ENCODE measurements at regions not wholly inside any gene's neighbourhood (a gene's known extent, or its start where the extent isn't known, plus 50 kb on each side); places are given as distances from the start of the nearest gene placed in this dataset.
A peak's percentile ranks its signal among the peaks of the same experiment; 100 is the strongest.

DNA sequence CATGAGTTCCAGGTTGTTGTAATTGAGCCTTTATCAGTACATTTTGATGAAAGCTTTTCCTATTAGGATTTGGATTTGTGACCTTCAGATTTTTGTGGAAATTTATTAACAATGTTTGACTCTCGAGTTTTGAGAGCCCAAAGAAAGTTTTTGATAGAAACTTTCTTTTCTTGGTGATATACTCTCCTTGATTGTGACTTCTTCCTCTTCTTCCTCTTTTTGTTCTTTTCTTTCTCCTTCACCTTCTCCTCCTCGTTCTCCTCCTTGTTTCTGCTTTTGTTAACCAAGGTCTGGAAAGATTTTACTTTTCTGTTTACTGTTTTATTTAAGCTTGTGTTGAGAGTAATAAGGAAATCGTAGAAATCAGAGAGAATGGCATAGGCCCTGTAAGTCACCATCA is 182.4 kb downstream of the TRIM27 start:
- no peak for DNase-seq

DNA sequence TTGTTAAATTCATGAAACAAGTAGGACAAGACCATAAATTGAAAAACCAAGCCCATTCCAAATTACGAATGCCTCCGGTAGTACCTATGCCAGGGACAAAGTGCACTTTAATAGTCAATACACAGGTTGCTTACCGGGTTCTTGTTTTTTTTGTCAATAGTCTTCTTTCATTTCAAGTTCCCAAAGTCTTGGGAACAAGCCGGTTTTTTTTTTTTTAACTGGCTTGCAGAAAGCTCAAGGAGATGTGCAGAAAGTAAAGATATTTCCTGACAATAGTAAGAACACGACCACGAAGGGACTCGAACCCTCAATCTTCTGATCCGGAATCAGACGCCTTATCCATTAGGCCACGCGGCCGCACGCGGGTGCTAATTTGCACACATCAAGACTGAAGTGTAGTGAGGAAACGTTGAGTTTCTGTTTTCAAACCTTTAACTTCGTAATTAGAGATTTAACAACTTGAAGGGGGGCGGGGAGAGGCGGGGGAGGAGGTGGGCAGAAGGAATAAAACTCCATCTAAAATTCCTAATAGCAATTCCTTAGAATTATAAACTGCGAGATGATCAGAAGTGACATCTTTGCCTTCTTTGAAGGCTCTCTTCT is 181.0 kb downstream of the TRIM27 start:
- DNase-seq: peak; percentile 85

DNA sequence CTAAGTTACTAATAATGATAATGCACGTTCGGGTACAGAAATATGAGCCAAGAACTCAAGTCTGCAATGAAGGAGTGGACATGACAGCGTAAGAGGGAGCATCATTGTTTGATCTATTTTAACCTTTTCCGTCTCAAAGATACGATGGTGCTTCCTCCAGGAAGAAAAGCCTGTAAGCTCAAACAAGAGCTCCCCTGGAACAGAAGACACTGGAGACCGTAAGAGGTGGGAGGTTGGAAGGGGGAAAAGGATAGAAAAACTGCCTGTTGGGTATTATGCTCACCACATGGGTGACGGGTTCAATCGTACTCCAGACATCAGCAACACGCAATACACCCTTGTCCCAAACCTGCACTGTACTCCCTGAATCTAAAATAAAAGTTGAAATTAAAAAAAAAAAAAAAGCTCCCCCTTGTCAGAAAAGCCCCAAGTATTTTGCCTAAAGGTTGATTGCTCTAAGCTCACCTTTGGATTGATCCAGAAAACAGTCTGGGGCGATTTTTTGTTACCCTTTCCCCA is 180.5 kb downstream of the TRIM27 start:
- no peak for DNase-seq

DNA sequence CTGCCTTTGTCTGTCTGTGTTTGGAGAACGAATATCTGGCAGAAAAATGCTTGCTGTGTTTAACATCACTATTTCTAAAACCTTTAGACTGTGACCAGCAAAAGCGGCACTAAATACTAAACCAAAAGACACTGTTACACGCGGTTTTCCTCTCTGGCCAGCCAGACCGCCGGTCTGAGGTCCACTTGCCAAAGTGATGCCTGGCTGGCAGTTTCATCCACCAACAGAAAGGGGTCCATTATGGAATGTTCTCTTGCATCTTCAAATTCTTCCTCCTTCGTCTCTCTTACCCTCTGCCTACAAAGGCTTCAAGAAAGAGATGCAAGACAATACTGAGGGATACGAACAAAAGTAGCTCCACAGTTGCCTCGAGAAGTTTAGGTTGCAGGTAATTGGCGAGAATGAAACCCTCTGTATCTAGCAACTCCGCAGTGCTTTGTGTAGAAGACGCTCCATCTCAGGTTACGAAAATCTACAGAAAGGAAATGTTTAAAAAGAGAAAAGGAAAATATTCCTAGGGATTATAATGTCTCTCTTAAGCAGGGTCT is 176.6 kb downstream of the TRIM27 start:
- DNase-seq: no peak

DNA sequence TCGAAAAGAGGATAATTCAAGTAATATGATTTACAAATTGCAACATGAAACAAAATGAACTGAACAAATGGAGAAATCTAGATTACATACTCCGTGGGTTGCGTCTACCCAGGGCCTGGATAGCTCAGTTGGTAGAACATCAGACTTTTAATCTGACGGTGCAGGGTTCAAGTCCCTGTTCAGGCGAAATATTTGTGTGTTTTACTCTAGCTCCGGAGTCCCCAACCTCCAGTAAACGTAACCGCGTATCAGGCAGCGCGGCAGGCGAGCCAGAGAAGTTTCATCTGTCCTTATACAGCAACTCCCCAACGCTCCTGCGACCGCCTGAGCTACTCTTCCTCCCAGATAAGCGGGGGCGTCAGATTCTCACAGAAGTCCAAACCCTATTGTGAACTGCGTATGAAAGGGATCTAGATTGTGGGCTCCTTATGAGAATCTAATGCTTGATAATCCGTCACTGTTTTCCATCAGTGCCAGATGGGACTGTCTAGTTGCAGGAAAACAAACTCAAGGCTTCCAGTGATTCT is 176.1 kb downstream of the TRIM27 start:
- peak; percentile 11 for DNase-seq

DNA sequence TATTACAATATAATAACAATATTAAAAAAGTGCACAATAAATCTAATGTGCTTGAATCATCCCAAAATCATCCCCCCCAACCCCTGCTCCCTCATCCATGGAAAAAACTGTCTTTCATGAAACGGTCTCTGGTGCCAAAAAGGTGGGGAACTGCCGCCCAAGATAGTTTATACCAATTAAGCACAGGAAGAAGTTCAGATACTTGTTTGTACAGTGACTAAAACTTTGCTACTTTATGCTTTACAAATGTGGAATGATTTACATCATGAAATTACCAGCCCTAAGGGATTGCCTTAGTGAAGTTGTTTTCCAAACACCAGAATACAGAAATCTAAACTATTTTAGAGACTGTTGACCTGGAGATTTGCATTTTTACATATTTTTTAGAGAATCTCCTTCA is 175.6 kb downstream of the TRIM27 start:
- DNase-seq: no peak

DNA sequence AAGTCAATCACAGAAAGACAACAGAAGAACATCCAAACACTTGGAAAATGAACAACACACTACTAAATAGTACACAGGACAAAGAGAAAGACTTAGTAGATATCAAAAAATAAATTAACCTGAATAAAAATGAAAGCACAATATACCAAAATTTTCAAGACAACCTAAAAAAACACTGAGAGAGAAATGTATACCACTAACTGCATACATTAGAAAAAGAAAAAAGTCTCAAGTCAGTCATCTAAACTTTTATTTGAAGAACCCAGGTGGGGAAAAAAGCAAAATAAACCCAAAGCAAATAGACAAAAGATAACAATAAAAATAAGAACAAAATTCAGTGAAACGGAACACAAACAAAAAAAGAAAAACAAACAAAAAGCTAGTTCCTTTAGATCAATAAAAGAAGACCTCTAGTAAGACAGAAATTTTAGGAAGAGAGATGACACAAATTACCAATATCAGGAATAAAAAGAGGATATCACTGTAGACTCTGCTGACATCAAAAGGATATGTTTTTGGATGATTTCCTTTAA is 172.8 kb downstream of the TRIM27 start:
- no peak for DNase-seq

DNA sequence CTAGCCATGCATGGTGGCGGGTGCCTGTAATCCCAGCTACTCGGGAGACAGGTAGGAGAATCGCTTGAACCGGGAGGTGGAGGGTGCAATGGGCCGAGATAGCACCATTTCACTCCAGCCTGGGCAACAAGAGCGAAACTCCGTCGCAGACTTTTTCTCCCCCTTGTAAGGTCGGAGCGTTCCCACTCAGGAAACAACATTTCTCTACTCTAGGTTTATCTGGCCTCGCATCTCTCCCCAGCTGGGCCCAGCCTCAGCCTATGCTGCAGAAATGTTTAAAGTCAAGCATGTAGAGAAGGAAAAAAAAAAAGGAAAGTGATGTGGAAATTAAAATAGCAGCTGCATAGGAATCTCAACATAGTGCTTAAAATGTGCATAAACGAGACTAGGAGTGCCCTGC is 172.3 kb downstream of the TRIM27 start:
- DNase-seq: no peak

DNA sequence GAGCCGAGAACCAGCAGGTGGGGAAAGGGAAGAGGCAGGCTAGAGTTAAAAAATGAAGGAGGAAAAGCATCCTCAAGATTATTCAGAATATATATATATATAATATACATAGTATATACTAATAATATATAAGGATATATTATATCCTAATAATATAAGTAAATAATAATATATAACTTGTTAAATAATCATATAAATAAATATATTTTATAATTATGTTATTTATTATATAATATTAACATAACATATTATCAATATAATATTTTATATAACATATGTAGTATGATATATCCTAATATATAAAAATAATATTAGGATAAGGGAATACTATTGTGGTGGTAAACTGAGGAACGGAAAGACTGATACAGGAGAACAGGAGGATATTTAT is 171.8 kb downstream of the TRIM27 start:
- no peak for DNase-seq

DNA sequence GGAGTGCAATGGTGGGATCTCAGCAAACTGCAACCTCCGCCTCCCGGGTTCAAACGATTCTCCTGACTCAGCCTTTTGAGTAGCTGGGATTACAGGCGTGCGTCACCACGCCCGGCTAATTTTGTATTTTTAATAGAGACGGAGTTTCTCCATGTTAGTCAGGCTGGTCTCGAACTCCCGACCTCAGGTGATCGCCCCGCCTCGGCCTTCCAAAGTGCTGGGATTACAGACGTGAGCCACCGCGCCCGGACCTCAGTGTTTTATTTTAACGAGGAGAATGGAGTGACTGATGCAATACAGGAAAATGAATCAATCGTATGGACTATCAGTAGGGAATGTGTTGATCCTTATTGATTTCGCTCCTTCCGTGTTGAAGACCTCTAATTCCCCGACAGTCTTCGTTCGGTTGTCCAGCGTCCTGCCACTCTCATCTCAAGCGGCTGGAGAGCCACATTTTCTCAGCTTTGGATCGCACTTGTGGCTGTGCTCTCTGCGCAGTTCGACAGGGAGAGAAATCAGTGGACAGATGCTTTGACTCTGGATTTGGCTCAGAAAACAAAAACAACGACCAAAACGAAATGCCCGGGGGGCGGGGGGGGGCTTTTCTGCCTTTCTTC is 166.2 kb downstream of the TRIM27 start:
- no peak for DNase-seq

DNA sequence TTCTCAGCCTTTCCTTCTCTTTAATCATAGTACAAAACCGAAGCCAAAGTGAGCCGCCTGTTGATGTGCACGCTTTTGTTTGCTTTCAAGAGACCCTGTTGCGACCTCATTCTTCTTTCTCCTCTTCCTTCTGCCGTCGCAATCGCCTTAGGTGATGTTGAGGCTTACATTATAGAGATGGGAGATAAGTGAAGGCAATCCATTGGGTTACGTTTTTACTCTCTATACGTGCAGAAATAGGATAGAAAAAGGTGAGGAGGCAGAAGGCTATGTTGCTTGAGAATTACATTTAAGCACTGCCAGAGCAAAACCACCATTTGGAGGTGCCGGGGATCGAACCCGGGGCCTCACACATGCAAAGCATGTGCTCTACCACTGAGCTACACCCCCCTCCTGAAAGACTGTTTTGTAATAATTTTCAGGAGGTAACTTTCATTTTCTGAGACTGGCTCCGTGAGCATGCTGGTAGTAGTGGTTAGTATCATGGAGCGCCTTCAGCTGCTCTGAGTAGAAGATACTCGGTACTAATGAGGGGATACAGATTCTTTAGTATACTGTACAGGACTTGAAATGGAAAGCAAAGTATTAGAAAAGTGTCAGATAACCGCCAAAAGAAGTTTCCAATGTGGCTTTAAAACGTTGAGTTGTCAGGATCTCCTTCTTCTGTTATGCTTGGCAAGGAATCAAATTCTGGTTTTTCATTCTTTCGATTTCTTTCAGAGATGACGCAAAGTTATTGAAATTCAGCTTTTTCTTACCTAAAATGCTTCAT is 165.6 kb downstream of the TRIM27 start:
- peak; percentile 25 for DNase-seq

DNA sequence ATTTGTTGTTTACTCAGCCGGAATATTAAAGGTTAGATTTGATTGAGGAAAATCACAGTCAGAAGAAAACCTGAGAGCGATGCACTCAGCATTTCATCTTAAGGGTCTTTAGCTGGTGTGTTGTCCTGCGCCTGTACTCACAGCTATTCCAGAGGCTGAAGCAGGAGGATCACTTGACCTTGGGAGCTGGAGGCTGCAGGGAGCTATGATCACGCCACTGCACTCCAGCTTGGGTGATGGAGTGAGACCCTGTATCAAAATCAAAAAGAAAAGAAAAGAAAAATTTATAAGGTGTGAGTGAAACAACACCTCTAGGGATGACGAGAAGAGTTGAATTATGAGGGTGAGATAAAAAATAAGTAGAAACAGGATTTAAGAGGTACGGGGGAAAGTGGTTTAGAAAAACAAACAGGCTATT is 165.0 kb downstream of the TRIM27 start:
- no peak for DNase-seq

DNA sequence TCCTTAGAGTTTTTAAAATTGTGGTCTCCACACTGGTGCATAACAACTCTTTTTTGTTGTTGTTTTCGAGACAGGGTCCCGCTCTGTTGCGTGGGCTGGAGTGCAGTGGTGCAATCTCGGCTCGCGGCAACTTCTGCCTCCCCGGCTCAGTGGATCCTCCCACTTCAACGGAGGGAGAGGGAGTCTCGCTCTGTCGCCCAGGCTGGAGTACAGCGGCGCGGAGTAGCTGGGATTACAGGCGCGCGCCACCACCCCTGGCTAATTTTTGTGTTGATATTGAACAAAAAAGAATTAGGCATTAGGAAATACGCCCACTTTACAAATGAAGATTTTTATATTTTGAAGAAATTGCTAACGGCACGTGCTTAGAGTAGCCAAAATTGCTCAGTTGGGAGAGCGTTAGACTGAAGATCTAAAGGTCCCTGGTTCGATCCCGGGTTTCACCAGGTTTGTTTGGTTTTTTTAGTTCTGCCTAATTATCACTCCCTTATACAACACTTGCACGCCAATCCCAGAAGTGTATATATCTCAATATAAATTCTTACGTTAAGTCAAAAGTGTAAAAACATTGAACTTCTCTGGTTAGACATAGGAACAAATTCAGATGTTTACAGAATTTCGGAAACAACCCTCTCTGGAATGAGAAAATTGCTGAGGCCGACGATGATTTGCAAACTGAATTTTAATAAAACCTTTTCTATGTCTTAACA is 159.6 kb downstream of the TRIM27 start:
- no peak for DNase-seq

DNA sequence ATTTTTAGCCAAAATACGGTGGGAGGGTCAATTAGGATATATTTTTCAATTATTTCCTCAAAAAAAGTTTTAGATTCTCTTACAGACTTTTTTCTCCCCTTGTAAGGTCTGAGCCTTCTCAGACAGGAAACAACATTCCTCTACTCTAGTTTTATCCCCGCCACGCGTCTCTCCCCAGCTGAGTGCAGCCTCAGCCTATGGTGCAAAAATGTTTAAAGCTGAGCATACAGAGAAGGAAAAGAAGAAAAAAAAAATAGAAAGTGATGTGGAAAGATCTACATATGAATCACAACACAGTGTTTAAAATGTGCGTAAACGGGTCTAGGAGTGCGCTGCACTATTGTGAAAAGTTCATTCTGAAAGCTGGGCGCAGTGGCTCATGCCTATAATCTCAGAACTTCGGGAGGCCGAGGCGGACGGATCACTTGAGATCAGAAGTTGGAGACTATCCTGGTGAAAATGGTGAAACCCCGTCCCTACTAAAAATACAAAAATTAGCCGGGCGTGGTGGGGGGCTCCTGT is 159.0 kb downstream of the TRIM27 start:
- no peak for DNase-seq

DNA sequence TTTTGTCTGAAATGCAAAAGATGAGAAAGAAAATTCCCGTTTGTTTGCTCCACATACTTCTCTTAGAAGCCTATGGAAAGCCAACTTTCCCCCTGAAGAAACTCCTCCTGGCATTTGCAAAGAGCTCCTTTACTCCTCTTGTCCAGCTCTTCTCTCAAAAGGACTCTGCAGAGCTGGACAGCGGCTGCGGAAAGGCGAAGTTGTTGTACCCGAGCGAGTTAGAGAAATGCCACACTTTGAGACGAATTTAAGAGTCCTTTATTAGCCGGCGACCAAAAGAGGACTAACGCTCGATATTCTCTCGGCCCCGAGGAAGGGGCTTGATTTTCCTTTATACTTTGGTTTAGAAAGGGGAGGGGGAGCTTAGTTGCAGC is 157.8 kb downstream of the TRIM27 start:
- no peak for DNase-seq

DNA sequence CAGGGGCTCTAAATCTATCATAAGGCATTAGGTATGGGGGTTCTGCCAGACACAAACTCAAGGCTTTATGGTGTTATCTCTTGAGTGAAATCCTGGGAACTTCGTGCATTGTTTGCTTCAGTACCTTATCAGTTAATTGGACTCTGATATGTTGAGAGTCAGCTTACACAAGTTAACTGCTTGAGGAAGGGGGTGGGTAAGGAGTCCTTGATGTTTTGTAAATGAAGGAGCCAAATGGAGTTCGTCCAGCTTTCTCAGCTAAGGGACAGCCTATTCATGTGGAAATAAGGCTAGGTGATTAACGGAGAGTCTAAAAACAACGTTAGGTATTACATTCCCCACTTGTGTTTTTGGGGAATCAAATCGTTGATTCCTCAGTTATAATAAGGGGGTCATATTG is 157.4 kb downstream of the TRIM27 start:
- DNase-seq: no peak

DNA sequence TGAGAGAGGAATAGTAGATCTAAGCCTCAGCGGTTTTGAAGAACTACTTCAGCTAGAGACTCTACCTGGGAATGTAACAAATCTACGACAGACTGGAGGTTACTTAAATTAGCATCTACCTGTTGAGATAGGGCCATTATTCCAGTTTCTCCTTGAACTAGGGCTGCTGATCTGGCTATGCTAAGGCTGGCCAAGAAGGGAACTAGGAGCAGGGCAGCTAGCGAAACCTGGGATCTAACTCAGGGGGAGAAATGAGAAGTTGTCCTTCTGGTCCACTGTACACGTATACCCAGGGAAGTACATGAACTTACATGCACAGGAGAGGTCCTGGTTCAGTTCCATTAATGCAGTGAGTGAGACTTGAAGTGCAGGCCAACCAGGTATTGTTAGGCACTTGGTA is 156.7 kb downstream of the TRIM27 start:
- DNase-seq: no peak

DNA sequence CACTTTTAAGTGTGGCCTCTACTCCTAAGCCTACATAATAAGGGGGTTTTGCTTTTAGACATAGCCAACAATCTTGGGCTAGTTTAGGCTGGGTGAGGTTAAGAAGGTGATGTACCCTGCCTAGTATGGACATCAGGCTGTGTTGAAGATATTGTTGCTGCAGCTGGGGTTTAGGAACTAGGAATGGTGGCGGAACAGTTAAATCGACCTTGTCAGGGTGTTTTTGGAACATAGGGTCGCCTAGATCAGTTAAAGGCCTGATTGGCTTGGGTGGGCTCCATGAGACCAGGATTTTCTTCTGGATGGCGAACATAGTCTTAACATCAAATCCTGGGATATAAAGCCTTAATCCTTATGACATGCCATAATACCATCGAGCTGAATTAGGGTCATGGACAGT is 156.1 kb downstream of the TRIM27 start:
- no peak for DNase-seq

DNA sequence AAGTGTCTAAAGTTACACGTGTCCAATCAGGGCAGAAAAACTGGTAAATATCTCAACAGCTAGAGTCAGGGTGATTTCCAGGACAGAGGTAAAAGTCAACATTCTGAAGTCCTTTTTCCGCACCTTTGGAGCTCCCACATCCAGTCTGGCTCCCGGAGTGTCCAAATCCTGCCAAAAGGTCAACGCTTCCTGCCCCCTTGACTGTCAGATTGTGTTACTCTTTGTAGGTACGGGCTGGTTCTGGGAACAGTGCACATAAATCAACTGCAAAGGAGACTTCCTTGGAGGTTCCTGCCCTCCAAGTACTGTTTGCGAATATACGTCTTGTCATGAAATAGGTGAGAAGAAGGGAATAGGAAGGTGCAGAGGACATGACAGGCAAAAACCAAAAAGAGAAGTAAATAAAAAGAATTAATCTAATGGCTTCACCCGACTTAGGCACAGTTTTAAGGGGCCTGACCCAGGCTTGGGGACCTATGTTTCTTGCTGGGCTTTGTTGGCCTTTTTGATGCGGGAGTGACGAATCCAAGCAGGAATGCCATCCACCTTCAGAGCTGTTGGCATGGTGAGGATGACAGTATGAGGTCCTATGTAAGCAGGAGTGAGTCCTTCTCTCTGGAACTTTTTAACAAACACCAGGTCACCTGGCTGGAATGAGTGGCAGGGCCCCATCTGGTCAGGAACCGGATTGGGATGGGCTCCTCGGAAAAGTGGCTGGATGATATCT is 155.4 kb downstream of the TRIM27 start:
- no peak for DNase-seq

DNA sequence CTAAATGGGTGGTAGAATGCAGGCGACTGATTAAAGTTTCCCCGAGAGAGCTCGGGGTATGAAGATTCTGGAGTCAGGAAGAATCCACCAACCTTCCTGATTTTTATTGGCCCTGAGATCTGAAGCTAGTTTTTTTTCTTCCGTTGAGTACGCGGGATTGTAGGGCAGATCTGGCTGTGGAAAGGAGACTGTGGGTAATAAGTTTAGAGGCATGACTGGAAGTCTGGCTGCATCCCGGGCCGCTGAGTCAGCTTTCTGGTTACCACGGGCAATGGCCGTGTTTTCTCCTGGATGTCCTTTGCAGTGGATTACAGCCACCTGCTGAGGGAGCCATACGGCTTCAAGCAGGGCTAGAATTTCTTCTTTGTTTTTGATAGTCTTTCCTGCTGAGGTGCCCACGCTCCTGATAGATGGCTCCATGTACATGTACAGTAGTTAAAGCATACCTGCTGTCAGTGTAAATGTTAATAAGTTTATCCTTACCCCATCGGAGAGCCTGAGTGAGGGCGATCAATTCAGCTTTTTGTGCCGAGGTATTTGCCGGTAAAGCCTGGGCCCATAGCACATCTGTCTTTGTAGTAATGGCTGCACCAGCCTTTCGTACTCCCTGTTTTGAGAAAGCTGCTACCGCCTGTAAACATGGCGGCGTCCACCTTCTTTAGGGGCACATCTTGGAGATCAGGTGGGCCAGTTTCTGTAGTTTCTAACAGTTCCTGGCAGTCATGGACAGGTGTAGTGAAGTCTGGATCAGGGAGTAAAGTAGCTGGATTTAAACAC is 154.0 kb downstream of the TRIM27 start:
- DNase-seq: peak; percentile 29

DNA sequence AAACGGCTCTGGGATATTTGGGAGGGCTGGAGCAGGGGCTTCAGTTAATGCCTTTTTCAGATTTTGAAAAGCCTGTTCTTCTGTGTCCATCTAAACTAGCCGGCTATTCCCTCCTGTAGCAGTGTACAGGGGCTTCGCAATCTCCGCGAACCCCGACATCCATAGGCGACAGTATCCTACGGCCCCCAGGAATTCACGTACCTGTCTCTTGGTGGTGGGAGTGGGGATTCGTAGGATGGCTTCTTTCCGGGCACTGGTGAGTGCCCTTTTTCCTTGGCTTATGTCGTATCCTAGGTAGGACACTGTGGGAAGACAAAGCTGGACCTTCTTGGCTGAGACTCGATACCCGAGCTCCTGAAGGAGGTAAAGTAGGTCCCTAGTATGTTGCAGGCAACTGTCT is 153.1 kb downstream of the TRIM27 start:
- no peak for DNase-seq

Measured in MV-4-11 (cell line).